GM15510 (cell line): ENCODE measurements at regions not wholly inside any gene's neighbourhood (a gene's known extent, or its start where the extent isn't known, plus 50 kb on each side); places are given as distances from the start of the nearest gene placed in this dataset.

Experiments used
- POLR2A ChIP-seq: IDR thresholded peaks from 3 replicates; pipeline ENCODE4 v1.6.1; 2011; ENCODE audit warnings: borderline replicate concordance; ENCODE audit not compliant: insufficient read length; ENCODE audit errors: extremely low read depth

GRCh38 chr7:69122953-69123352, 475.3 kb upstream of the AUTS2 start:
- no peak for TF ChIP-seq POLR2A

GRCh38 chr7:69126896-69127479, 471.3 kb upstream of the AUTS2 start:
- no peak for TF ChIP-seq POLR2A

- no peak for TF ChIP-seq POLR2A
These were observed 468.8 kb upstream of the AUTS2 start for GRCh38 chr7:69129524-69129923.

GRCh38 chr7:69129951-69130350, 468.3 kb upstream of the AUTS2 start:
- no peak for TF ChIP-seq POLR2A

GRCh38 chr7:69130396-69130795, 467.9 kb upstream of the AUTS2 start:
- no peak for TF ChIP-seq POLR2A

- no peak for TF ChIP-seq POLR2A
These were observed 464.0 kb upstream of the AUTS2 start for GRCh38 chr7:69134316-69134715.

- no peak for TF ChIP-seq POLR2A
These were observed 450.6 kb upstream of the AUTS2 start for GRCh38 chr7:69147631-69148030.

- no peak for TF ChIP-seq POLR2A
These were observed 448.2 kb upstream of the AUTS2 start for GRCh38 chr7:69149804-69150782.

- no peak for TF ChIP-seq POLR2A
These were observed 435.9 kb upstream of the AUTS2 start for GRCh38 chr7:69162326-69162725.

GRCh38 chr7:69162931-69163670, 435.2 kb upstream of the AUTS2 start:
- no peak for TF ChIP-seq POLR2A

GRCh38 chr7:69166979-69167516, 431.2 kb upstream of the AUTS2 start:
- no peak for TF ChIP-seq POLR2A

- no peak for TF ChIP-seq POLR2A
These were observed 428.9 kb upstream of the AUTS2 start for GRCh38 chr7:69169386-69169785.

- TF ChIP-seq POLR2A = no peak
These were observed 425.8 kb upstream of the AUTS2 start for GRCh38 chr7:69172357-69173077.

- TF ChIP-seq POLR2A = no peak
These were observed 424.9 kb upstream of the AUTS2 start for GRCh38 chr7:69173341-69173740.
